HT1080 (cell line): ENCODE measurements at regions not wholly inside any gene's neighbourhood (a gene's known extent, or its start where the extent isn't known, plus 50 kb on each side); places are given as distances from the start of the nearest gene placed in this dataset.
"Not testable (repeated sequence)": the region's sequence is repeated elsewhere in the genome, so short reads cannot be mapped to it uniquely, and the experiment has no call there.

ENCODE experiments used
- DNase-seq: peaks from one replicate; pipeline ENCODE4 v3.0.0-alpha.2; 2015; ENCODE audit warnings: low read depth

DNA sequence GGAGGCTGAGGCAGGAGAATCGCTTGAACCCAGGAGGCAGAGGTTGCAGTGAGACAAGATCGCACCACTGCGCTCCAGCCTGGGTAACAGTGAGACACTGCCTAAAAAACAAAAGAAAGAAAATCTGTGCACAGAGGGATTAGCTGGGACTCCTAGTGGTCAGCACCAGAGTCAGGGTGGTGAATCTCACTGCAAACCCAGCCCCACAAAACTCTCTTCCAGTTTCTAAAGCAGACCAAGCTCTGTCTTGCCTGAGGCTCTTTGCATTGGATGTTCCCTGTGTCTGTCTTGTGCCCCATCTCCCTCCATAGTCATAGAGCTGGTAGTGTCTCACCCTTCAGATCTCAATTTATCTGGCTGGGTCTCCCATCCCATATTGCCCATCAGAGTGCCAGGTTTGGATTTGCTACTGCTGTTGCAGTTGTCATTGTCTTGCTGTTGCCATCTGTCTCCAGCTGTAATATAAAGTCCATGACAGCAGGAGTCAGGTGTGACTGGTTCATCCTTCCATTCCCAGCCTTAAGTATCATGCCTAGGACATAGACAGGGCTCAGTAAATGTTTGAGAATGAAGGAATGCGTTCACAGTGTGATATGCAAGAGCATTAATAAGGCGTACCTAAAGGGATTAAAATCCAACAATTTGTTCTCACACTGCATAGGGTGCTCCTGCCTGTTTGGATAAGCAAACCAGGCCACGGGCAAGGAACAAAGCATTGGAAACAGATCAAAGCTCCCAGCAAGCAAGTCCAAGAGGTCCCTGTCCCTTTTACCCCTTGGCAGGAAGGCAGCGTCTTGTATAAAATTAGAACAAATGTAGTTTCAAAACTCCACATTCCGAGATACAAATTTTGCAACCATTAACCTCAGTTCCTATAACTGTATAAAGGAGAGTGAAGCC is 614.6 kb upstream of the CDH5 start:
- DNase-seq: no peak

DNA sequence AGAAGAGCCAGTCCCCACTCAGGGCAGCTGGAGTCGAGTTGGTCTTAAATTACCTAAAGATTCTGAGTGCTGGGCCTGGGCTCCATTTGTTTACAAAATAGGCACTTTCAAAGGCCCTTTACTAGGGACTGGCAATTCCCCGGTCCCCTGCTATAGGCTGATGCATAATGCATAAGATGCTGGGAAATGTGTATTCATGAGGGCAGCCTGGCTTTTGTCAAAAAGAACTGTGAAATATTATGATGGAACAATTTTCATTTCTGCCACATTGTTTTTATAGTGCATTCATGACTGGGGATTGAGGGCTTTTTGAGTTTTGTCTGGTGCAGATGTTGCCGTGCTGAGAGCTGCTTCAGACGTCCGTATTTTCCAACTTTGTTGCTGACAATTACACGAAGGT is 617.0 kb upstream of the CDH5 start:
- DNase-seq: no peak

- DNase-seq: no peak
Measured at GRCh38 chr16:65746941-65747340, 619.5 kb upstream of the CDH5 start.

DNA sequence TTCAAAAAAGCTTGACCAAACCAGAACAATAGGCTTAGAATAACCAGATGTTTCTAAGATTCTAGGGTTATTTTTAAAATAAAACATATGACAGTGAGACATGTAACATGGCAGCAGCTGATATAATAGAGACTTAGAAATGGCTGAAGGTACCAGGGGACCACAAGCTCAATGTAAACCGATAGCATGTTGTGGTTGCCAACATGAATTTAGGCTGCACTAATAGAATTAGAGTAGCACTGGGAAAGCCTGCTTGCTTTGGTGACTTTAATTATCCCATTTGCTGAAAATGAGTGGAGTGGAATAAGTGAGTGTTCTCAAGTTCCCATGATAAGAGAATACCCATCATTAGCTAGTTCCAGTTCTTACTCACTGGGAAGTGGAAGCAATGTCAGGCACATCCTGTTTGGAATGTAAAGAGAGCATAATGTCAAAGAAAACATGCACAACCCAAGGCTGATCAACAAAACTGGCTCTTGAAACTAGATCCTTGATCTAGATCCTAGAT is 621.2 kb upstream of the CDH5 start:
- DNase-seq: no peak

DNA sequence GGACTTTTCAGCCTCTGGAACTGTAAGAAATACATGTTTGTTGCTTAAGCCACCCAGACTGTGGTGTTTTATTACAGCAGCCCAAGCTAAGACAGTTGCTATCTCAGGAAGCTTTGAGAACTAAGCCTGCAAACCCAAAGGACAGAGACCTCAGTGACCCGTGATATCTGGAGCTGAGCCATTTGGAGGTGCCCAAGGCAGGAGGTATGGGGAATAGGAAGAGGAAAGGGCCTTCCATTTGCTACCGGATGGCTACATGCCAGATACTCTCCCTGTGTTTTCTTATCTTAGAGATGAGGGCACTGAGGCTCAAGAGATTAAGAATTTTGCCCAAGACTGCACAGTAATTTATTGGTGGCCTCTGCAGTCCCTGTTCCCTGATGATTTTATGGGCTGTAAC is 622.1 kb upstream of the CDH5 start:
- no peak for DNase-seq

DNA sequence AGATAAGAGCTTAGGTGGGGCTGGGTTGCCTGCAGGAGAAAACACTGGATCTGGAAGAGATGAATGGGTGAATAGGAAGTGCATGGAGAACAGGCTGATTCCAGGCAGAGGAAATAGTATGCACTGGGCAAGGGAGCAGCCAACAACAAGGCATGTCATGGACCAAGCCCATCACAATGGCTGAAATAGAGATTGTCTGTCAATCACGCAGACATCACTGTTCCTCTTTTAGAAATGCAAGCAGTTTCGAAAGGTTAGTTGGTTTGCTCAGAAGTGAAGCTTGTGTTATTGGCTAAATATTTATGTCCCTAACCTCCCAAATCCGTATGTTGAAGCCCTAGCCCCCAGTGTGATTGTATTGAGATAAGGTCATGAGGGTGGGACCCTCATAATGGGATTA is 621.7 kb upstream of the CDH11 start:
- no peak for DNase-seq

GRCh38 chr16:65740711-65741110 is 618.8 kb upstream of the CDH11 start:
- DNase-seq: no peak

DNA sequence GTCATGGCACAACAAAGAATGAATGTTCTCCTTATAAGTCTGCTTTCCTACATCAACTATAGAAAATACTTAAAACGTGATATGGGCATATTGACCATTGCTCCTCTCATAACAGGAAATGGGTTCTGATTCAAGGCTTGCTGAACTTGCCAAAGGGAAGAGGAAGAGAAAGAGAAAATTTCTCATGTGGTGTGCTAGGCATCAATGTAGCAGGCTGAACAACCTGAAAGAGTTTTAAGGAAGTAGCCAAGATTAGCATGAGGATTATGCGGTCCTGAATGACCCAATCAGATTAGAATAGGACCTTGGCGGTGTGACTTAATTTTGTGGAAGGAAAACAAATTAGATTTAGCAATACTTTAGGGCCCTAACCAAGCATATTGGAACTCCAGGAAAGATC is 617.7 kb upstream of the CDH11 start:
- no peak for DNase-seq

DNA sequence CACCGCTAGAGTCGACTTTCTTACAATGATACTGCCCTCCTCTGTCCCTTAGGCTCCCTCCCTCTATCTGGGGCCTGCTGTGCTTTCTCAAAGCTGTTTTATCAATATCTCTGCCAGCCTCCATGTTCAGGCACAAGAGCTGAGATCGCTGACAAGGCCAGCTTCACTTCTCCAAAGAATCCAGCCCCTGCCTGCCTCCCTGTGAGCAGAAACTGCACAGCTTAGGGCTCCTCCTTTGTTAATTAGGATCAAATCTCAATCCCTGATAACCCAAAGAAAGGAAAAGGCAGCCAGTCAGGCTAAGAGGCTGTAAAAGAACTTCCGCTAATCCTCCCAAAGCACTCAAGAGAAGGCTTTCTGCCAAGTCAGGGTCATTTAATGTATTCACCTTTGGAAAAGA is 616.0 kb upstream of the CDH11 start:
- DNase-seq: no peak

DNA sequence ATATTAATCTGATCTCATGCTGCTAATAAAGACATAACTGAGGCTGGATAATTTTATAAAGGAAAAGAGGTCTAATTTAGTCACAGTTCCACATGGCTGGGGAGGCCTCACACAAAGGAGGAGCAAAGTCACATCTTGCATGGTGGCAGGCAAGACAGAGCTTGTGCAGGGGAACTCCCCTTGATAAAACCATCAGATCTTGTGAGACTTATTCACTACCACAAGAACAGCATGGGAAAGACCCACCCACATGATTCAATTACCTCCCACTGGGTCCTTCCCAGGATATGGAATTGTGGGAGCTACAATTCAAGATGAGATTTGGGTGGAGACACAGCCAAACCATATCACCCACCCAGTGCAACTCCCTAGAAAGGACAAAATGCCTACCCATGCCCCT is 613.8 kb upstream of the CDH11 start:
- not testable (repeated sequence) for DNase-seq

DNA sequence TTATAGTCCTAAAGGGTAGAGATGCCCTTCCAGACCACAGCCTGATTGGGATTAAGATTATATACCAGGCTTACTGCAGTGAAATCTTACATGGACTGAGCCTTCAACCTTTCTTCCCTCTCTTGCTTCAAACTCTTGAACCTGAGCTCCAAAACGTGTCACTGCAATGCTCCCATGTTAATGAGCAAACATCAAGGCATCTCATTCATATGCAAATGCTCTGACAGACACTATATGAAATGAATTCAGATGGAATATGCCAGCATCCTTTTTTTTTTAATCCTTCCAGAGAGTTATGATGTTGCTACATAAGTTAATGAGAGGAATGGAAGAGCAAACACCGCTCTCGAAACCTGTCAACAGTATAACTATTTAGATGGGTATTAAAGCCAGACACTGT is 611.9 kb upstream of the CDH11 start:
- no peak for DNase-seq

DNA sequence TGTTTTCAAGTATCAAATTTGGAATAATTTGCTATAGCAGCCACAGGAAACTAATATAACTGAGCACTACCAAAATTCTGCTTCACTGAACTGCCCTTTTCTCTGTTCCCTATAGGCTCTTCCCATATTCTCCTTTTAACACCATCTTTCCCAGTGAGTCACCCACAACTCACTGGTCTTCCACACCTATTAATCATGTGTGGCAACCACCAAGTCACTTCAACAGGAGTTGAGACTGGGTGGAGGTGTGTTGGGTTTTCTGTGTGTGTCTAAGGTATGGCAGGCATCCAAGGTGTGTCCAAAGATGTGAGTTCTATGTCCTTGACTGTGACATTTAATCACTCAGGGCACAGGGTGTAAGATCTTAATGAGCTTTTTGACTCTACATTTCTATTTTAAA is 610.0 kb upstream of the CDH11 start:
- peak; percentile 2 for DNase-seq

DNA sequence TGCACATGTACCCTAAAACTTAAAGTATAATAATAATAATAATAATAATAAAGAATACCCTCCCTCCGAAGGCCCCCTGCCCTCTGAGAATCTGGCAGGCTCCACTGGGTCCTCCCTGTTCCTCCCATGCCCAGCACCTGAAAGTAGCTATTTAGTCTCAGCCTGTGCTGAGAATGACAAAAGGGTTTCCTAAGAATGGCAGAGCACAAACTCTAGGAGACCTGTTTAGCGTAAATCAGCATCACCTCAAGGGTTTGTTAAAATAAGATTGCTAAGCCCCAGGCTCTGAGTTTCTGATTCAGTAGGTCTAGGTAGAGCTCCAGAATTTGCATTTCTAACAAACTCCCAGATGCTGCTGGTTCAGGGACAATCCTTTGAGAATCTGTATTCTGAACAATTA is 606.8 kb upstream of the CDH11 start:
- no peak for DNase-seq

GRCh38 chr16:65728167-65728566 is 606.3 kb upstream of the CDH11 start:
- no peak for DNase-seq

DNA sequence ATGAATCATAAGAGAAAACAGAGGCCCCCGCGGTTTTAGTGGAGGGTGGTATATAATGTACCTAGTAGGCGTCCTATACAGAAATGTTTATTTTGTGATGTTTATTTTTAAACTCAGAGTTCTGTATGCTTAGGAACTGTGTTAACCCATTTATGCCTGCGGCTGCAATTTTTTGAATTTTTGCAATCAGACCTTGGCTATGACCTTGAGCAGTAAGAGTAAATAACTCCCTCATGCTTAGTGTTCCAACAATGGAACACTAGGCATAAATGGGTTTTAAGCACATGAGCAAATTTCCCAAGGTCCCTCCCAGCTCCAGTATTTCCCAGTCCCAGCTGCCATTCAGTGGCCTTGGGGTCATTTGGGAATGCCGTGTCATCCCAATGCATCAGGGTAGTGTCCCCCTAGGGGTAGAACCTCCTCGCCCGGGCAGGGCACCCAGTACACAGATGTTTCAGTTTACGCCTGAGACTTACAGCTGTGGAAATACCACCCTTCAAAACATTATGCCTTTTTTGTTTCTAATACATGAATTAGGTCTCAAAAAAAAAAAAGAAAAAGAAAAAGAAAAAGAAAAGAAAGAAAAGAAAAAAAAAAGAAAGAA is 605.8 kb upstream of the CDH11 start:
- DNase-seq: no peak

DNA sequence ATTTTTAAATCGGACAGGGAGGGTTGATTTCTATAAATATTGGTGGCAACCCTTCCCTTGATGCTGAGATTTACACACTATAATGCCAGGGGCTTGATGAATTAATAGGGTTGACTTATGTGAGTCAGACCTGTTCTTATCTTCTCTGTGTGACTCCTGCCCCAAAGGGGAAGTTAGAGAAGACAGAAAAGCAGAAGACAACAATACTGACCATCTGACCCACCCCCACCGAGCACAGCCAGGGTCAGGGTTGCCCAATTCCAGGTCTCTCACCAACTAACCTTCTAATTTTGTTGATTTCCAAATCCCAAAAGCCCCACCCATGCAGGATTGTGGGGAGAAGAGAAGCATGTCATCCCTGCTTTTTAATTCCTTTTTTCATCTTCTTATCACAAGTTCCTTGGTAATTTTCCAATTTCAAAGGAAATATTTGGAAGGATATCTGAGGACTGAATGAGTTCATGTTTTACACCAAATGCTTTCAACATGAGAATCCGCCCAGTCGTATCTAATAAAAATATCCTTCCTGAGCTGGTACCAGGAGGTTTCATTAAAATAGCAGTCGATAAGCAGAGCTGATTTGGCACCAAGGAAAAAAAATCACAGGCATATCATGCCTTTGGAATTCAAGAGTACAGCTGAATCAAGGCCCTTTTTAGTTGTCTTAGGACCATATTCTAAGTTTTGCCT is 603.4 kb upstream of the CDH11 start:
- DNase-seq: no peak

DNA sequence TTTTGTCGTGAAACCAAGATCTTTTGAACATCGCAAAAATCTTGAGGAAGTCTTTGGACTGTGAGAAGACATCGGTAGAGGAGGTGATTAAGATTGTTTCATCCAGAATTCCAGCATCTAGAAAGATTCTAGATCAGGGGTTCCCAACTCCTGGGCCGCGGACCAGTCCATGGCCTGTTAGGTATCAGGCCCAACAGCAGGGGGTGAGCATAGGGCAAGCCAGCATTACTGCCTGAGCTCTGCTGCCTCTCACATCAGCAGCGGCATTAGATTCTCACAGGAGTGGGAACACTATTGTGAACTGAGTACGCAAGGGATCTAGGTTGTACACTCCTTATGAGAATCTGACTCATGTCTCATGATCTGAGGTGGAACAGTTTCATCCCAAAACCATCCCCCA is 600.6 kb upstream of the CDH11 start:
- DNase-seq: no peak

GRCh38 chr16:65717846-65718245 is 596.0 kb upstream of the CDH11 start:
- no peak for DNase-seq

- no peak for DNase-seq
Measured at GRCh38 chr16:65716737-65717700, 595.2 kb upstream of the CDH11 start.

DNA sequence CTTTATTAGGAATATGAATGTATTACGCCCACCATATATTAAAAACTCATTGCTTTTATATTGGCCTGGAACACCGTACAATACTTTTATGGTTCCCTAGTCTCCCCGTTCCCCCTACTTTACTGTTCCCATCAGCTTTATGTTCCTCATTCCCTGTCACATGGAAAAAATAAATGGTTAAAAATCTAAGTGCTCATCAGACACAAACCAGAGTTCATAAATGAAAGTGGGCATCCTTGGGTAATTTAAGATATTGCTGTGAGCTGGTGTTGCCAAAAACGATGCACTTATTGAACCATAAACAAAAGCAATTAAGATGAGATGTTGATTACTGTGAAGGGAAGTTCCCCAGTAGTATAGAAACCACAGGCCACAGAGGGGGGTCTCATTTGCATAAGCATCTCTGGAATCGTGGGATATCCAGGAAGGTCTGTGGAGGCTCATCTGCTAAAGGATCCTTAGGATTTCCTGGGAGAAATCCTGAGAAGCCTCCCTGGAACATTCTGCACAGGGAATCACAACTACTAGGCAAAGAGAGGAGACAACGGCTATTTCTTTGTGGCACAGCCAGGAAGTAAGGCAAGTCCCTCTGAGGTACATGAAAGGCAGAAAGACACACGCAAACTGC is 591.4 kb upstream of the CDH11 start:
- DNase-seq: no peak

DNA sequence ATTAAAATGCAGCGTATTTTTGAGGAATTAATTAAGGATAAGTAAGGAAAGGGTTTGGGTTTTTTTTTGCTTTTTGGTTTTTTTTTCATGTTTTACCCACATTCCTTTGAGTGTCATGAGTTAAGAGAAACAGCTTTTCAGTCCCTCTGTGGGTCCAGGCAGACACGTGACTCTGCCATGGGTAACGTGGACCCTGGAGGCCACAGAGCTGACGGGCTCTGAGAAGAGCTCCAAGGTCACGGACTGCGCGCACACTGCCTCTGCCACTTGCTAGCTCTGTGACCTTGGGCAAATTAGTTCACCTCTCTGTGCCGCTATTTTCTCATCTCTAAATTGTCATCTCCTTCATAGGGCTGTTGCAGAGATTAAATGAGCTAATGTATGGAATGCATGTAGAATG is 588.2 kb upstream of the CDH11 start:
- DNase-seq: no peak
